ENCODE measurements at regions not wholly inside any gene's neighbourhood (a gene's known extent, or its start where the extent isn't known, plus 50 kb on each side); places are given as distances from the start of the nearest gene placed in this dataset.
"Not testable (repeated sequence)": the region's sequence is repeated elsewhere in the genome, so short reads cannot be mapped to it uniquely, and the experiment has no call there.

DNA sequence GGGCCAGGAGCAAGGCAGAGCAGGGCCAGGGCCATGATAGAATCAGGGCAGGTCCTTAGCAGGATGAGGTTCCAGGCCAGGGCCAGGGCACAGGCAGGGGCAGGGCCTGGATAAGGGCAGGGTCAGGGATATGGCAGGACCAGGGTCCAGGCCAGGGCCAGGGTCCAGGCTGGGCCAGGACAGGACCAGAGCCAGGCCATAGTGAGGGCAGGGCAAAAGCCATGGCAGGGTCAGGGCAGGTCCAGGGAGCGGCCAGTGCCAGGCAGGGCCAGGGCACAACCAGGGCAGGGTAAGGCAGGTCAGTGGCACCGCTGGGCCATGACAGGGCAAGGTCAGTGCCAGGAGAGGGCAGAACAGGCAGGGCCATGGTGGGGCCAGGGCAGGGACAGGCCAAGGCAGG is 152.2 kb downstream of the LIPI start:
- DNase-seq = no peak

DNA sequence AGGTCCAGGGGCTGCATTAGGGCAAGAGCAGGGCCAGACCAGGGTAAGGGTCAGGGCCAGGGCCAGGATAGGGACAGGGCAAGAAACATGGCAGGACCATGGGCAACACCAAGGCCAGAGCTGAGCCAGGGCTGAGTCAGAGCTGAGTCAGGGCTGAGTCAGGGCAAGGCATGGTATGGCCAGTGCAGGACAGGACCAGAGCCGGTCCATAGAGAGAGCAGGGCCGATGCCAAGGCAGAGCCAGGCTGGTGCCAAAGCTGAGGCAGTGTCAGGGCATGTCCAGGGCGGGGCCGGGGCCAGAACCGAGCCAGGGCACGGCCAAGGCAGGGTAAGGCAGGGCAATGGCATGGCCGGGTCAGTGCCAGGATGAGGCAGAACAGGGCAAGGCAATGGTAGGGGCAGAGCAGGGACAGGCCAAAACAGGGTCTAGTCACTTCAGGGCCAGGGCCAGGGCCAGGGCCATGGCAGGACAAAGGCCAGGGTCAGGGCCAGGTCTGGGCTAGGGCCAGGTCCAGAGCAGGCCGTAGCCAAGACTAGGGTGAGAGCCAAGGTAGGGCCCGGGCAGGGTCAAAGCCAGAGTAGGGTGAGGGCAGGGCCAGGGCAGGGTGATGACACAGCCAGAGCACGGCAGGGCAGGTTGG is 152.8 kb downstream of the LIPI start:
- DNase-seq = not testable (repeated sequence)

DNA sequence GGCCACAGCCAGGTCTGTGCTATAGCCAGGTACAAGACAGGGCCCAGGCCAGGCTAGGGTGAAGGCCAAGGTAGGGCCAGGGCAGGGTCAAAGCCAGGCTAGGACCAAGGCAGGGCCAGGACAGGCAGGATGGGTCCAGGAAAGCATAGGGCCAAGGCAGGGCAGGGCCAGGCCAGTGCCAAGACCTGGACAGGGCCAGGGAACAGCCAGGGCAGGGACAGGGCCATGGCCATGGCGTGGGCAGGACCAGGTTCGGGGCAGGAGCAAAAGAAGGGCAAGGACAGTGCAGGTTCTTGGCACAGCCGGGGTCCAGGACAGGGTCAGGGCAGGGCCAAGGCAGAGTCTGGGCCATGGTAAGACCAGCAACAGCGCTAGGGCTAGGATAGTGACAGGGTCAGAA is 153.4 kb downstream of the LIPI start:
- no peak for DNase-seq

DNA sequence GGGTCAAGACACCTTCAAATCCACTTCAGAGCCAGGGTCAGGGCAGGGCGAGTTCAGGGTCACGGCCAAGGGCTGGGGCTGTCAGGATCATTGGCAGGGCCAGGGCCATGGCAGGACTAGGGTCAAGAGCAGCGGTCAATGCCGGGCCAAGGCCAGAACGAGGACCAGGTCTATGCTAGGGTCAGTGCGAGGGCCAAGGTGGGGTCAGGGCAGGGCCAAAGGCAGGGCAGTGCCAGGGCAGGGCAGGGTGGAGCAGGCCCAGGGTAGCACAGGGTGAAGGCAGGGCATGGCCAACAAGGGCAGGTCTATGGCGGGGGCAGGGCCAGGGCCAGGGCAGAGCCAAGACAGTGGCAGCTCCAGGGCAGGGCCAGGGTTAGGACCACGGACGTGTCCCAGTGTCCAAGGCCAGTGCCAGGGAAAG is 154.0 kb downstream of the LIPI start:
- no peak for DNase-seq

DNA sequence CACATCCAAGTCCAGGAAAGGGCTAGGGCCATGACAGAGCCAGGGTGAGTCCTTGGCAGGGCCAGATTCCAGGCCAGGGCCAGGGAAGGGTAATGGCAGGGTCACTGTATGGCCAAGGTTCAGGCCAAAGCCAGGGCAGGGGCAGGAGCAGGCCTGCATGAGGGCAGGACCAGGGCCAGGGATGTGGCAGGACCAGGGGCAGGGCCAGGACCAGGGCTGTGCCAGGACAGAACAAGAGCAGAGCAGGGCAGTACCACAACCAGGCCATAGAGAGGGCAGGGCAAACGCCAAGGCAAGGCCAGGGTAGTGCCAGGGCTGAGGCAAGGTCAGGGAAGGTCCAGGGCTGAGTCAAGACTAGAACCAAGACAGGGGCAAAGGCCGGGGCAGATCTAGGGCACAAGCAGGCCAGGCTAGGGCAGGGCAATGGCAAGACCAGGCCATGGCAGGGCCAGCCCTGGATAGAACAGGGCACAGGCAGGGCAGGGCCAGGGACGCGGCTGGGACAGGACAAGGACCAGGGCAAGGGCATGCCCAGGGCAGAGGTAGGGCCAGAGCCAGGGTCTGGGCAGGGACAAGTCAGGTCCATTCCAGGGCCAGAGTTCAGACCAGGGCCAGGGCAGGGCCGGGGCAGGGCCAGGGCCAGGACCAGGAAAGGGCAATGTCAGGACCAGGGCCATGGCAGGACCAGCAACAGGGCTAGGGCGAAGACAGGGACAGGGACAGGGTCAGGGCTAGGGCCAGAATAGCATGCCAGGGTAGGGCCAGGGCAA is 154.8 kb downstream of the LIPI start:
- DNase-seq = not testable (repeated sequence)

DNA sequence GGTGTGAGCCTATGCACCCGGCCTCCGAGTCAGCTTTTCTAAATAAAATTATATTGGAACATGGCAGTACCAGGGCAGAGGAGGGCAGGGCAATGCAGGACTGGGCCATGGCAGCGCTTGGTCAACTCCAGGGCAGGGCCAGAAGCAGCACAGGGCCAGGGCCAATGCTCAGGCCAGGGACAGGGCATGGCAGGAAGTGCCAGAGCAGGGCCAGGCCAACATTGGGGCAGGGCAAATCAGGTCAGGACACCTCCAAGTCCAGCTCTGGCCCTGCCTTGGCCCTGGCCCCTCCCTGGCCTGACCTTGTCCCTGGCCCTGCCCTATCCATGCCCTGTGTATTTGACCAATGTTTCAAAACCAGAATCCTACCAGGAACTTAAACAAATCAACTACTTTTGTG is 156.1 kb downstream of the LIPI start:
- DNase-seq = no peak

DNA sequence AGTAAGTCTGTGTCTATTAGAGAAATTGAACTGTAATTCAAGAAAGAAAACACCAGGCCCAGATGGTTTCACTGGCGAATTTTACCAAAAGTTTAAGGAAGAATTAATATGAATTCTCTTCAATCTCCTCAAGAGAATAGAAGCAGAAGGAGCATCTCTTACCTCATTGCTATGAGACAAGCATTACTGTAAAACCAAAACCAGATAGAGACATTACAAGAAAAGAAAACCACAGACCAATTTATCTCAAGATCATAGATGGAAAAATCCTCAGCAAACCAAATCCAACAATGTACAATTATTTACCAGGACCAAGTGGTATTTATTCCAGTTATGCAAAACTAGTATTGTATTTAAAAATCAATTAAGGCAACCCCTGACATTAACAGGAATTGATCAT is 160.6 kb downstream of the LIPI start:
- no peak for DNase-seq

DNA sequence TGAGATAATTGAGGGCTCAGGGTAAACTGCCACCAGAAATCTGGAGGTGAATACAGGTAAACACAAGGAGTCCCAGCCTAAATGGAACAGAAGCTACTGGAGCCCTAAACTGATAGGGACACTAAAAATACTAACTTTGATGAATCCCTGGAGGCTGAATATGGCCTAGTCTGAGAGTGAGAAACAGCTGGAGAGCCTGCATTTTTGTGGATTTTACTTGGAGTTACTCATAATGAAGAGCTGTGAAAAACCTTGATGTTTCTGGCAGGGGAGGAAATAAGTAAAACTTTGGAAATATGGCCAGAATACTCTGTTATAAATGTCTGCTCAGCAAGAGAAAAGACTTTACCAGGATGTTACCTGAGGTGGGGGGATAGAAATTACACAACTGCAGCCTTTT is 164.4 kb downstream of the LIPI start:
- no peak for DNase-seq

DNA sequence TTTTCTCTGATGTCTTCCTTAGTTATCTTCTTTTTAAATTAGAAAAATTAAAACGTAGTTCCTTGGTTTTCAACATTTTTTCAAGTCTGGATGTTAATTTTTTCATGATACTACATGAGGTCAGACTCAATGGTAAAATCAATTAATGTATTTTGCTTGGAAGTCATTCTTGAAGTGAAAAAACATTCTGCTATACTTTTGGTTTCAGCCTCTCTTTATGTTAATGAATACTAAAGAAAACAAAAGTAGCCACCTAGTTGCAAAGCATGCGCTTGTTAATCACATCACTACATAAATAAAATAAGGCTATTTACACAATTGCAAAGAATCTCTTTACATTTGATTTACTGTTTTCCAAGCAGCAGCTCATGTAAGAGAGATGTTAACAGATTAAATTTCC is 170.4 kb downstream of the LIPI start:
- DNase-seq = no peak

DNA sequence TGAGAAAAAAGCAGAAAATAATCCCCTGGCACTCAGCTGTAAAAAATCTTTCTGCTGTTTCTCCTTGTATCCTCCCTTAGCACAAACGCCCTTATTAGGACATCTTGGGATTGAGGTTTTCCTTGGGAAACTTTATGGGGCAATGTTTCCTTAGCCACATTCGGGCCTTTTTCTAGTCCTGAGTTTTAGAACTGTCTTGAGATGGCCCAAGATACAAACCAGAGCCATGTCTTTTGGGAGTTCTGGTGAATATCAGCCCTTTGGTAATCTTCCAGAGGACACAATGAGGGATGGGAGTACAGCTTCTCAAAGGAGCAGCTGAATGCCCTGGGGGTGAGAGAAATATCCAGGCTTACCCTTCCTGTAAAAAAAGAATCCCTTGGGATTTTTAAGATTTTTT is 182.1 kb downstream of the LIPI start:
- not testable (repeated sequence) for DNase-seq

DNA sequence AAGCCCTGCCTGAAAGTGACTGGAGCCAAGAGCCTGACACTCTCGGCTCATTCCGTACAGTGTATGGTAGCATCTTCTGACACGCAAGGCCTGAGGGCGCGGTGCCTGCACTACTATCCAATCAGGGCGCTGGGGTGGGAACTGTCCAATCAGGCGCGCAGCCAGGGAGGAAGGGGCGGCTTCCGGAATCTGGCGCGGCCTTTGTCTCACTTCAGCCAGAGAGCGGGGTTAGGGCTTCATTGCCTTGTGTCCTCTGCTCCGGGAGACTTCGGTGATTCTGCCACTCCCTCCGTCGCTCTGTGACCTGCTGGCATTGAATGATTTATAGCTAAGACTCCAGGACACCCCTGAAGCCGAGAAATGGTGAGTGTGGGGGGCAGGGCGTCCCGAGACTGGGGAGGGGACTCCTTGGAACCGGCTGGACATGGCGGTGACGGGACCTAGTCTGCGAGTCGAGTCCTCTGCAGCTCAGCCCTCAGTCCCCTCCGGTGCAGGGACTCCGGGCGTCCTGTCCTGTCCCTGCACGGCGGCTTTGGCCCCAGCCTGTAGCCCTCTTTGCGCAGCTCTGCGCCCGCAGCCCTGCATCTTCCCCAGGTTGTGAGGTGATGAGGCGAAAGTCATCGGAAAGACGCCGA is 183.4 kb downstream of the LIPI start:
- DNase-seq = peak; percentile 95

DNA sequence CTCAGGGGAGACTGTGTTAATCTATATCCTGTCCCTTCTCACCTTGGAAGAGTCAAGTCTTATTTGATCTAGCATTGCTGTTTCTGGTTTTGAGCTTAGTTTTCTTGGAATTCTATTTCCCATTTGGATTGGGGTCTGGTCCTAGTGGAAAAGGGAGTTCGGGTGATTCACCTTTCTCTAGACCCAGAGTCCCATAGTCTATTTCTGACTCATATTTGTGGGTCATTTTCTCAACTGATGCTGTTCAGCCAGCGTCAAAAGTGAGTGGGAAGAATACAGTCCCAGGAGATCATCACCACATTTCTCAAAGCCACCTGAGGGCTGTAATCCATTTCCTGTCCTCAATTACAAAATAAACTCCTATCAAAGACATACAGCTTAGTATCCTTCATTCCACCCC is 190.6 kb downstream of the LIPI start:
- DNase-seq = not testable (repeated sequence)

DNA sequence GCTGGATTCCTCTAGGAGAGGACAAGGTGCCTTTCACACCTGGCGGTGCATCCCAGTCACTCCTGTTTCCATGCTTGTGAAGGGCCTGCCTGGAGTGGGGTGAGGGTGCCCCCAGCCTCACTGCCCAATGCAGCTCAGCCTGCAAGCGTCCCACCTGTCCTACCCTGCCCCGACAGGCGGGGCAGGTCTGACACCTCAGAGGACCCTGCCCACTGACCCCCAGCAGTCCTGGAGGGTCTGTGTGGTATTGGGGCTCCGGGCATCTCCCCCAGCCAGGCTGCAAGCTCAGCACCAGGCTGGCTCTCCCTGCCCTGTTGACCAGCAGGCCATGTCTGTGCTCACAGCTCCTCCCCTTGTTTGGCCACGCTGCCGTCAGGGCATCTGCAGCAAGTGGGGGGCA is 194.9 kb downstream of the LIPI start:
- DNase-seq = not testable (repeated sequence)

DNA sequence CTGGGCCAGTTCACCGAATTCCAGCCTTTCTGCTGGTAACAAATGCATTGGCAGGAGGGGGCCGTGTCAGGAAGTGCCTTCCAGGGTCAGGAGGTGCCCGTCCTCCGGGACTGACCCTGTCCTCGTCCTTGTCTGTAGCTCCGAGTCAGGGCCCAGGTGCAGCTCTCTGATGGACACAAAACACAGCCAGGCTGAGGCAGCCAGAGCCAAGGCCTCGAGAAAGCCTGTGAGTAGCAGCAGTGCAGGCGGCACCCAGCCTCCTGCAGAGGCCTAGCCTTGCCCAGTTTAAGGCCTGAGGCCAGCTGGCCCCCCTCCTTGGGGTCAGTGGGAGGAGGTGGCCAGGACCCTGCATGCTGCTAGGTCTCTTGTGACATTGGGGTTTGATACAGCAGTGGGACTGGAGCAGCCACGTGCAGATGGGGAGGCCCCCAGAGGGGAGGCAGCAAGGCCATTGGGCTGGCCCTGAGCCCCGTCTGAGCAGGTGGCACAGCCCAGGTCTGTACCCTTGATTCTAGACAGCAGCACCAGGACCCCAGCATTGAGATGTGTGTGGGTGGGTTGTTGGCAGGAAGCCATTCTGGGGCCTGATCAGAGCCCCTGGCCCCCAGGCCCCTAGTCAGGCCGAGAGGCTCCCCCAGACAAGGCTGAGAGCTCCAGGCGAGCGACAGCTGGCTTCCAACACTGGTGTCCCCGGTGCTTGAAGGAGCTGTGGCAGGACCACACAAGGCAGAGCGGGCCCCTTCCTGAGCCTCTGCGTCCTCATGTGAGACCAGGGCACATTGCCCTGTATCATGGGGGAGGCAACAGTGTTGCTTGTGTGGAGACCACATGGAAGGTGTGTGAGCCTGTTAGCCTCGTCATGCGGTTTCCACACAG is 196.9 kb downstream of the LIPI start:
- not testable (repeated sequence) for DNase-seq

DNA sequence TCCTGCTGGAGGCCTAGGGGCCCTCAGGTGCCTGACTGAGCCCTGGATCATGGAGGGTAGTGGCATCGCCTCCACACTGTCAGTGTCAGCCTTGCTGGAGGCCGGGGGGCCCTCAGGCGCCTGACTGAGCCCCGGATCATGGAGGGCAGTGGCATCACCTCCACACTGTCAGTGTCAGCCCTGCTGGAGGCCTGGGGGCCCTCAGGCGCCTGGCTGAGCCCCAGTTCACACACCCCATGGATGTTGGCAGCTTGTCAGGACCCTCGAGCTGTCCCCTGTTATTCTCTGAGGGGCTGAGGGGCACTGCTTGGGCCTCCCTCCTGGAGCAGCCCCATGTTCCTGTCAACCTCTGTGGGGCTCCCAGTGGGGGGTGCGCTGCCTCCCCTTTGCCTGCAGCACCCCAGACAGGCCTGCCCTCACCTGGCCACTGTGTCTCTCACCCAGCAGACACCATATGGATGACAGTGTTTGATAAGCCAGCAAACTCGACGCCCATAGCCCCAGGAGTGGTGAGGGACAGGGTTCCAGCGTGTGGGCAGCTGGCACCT is 197.6 kb downstream of the LIPI start:
- DNase-seq = no peak

DNA sequence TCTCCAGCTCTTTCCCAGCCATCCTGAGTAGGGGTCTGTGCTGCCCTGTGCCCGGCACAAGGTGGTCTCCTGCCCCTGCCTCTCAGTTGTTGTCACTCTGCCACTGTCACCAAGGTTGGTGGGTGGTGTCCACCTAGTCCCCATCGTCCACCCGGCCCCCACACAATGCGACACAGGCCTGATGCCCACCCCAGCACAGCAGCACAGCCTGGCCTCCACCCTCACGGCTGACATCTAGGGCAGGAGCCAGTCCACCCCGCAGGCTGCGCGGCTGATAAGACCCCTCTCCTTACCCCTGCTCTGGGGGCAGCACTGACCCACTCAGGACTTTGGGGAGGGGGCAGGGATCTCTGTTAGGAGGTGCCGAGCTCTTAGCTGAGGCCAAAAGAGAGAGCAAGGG is 198.3 kb downstream of the LIPI start:
- DNase-seq = no peak

DNA sequence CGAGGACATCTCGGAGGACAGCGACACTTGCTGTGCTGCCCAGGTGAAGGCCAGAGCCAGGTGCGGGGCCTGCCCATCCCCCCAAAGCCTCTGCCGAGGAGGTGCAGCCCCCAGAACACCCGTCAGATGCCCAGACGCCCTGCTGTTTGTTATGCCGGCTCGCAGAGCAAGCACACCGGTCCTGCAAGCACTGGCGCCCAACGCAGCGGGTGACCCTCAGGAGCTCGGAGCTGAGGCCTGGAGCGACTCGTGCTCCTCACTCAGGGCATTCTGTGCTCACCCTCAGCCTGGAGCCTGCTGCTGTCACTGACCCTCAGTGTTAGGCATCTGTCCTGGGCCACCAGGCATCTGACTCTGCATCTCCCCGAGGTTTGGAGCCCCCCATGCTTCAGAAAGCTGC is 199.0 kb downstream of the LIPI start:
- not testable (repeated sequence) for DNase-seq

DNA sequence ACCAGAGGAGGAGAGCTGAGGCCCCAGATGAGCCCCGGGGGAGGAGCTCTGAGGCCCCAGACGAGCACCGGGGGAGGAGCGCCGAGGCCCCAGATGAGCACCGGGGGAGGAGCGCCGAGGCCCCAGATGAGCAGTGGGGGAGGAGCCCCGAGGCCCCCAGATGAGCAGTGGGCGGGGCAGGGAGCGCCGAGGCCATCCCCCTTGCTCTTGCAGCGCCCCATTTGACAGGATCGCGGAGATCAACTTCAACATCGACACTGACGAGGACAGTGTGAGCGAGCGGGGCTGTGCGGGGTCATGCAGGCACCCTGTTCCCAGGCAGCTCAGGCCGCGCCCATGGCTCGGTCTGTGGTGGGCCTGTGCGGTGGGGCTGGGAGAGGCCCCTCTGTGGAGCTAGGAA is 199.6 kb downstream of the LIPI start:
- DNase-seq = not testable (repeated sequence)

DNA sequence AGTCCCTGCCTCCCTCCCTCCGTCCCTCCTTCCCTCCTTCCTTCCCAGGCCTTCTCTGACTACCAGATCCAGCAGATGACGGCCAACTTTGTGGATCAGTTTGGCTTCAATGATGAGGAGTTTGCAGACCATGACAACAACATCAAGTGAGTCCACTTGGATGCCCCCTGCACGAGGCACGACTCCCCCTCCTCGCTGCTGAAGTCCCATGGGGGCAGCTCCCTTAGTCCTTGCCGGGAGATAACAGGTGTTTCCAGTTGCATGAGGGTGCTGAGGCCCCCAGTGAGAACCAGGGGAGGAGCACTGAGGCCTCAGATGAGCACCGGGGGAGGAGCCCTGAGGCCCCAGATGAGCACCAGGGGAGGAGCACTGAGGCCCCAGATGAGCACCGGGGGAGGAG is 200.0 kb downstream of the LIPI start:
- DNase-seq = no peak

DNA sequence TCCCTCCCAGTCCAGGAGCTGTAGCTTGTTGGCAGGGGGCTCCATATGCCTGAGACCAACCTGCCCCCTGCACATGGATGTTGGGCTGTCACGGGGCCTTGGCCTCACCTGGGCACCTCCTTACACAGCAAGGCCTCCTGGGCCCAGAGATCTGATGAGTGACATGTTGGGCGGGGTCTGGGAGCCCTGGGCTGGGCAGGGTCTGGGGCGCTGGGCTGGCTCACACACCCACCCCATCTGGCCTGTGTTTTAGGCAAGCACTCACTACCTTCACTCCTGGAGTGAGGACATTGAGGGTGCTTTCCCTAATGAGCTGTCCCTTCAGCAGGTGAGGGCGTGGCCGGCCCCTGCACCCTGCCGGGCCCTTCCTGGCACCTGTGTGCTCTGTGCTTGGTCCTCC is 200.8 kb downstream of the LIPI start:
- not testable (repeated sequence) for DNase-seq

DNA sequence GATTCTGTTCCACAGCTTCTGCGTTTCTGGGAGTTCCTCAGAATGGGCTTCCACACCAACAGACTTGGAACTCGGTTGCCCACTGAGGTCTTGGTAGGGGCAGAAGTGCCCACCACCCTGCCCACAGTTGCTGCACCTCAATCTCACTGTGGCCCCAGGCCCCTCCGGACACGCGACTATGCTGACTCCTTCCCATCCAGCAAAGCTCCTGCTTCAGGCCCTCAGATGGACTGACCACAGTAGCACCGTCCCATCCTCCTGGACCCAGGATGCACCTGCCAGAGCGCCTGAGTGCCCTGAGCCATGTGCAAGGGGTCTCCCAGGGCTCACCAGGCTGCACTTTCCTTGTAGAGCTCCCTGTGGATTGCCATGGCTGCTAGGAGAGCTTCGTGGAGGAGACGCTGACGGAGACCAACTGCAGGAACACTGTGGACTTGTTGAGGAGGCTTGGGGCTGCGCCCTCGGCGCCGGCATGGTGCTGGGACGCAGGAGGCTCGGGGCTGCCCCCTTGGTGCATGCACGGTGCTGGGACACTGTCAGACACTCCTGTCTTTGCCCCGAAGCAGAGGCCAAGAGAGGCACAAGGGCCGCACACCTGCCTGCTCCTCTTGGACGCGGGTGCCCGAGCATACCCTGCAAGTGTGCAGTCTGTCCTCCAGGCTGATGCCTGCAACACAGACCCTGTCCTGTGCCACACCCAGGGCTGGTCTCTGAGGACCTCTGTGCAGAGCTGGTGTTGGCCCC is 201.3 kb downstream of the LIPI start:
- DNase-seq = not testable (repeated sequence)

DNA sequence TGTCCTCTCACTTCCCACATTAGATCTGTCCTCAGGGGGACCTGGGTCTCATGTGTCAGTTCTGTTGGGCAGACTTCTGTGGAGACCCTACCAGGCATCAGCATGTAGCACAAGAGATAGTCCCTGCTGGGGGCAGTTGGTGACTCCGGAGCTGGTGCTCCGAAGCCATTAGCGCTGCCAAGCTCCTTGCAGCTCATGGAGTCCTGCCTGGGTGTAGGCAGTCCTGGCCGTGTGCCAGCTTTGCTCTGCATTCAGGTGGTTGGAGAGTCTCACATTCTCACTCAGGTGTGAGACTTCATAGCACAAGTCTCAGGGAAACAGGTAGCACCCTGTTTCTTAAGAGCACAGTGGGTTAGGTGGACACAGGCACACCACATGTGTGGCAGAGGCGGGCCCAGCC is 202.3 kb downstream of the LIPI start:
- not testable (repeated sequence) for DNase-seq

All from activated CD4-positive, alpha-beta T cell treated with anti-CD3 and anti-CD28 coated beads, Interleukin-2, amount 50 U/mL, for 16 hours (primary cell).